GM23338 (cell line): ENCODE measurements at regions not wholly inside any gene's neighbourhood (a gene's known extent, or its start where the extent isn't known, plus 50 kb on each side); places are given as distances from the start of the nearest gene placed in this dataset.

Experiments used
- ATAC-seq: fragments of 200-7000 bp; cut with Tn5 transposase; 3 replicates; pipeline ENCODE4 v1.9.1; 2020
- DNase-seq: peaks from one replicate; pipeline ENCODE4 v3.0.0-alpha.2; 2015; ENCODE audit warnings: low spot score
- H2AFZ ChIP-seq: fragments of 200-600 bp; sonication (generic); 2 replicates; pipeline ENCODE4 v1.8.0; 2016; ENCODE audit warnings: antibody characterized with exemption, mild to moderate bottlenecking, moderate library complexity
- H3F3A ChIP-seq: fragments of 200-600 bp; sonication (generic); replicated peaks from 2 replicates; pipeline ENCODE4 v1.8.0; 2017; ENCODE audit warnings: antibody characterized with exemption, mixed run types, low read depth
- H3K27ac ChIP-seq: fragments of 200-600 bp; sonication (generic); 2 replicates; pipeline ENCODE4 v1.6.1; 2016; ENCODE audit warnings: low read depth
- H3K27me3 ChIP-seq: fragments of 200-600 bp; sonication (generic); 2 replicates; pipeline ENCODE4 v1.8.0; 2016; ENCODE audit warnings: mild to moderate bottlenecking, mixed run types, moderate library complexity; ENCODE audit not compliant: insufficient read depth
- H3K36me3 ChIP-seq: fragments of 200-600 bp; sonication (generic); 2 replicates; pipeline ENCODE4 v1.8.0; 2016; ENCODE audit warnings: mild to moderate bottlenecking; ENCODE audit not compliant: insufficient read depth
- H3K4me1 ChIP-seq: fragments of 200-600 bp; sonication (generic); 2 replicates; pipeline ENCODE4 v1.8.0; 2016; ENCODE audit warnings: mild to moderate bottlenecking, moderate library complexity; ENCODE audit not compliant: insufficient read depth
- H3K4me2 ChIP-seq: fragments of 200-600 bp; sonication (generic); 2 replicates; pipeline ENCODE4 v1.7.1; 2017; ENCODE audit warnings: mixed run types
- H3K4me3 ChIP-seq: fragments of 200-600 bp; sonication (generic); 2 replicates; pipeline ENCODE4 v1.6.1; 2016; ENCODE audit warnings: mixed run types
- H3K79me2 ChIP-seq: fragments of 200-600 bp; sonication (generic); replicated peaks from 2 replicates; pipeline ENCODE4 v1.8.0; 2017; ENCODE audit warnings: mild to moderate bottlenecking; ENCODE audit not compliant: insufficient read depth
- H3K9me2 ChIP-seq: fragments of 200-600 bp; sonication (generic); 2 replicates; pipeline ENCODE4 v1.8.0; 2017; ENCODE audit not compliant: insufficient read depth
- H4K20me1 ChIP-seq: fragments of 200-600 bp; sonication (generic); replicated peaks from 2 replicates; pipeline ENCODE4 v1.8.0; 2017; ENCODE audit warnings: mild to moderate bottlenecking; ENCODE audit not compliant: insufficient read depth
- H3K27ac Mint-ChIP-seq: 2 replicates; pipeline ENCODE4 v1.8.0; 2020; ENCODE audit warnings: inconsistent platforms, mild to moderate bottlenecking, moderate library complexity, mixed read lengths
- H3K27me3 Mint-ChIP-seq: 3 replicates; pipeline ENCODE4 v1.8.0; 2022; ENCODE audit warnings: low read depth, mild to moderate bottlenecking, moderate library complexity, mixed read lengths, inconsistent platforms; ENCODE audit not compliant: insufficient read depth, poor library complexity
- H3K36me3 Mint-ChIP-seq: 3 replicates; pipeline ENCODE4 v1.8.0; 2021; ENCODE audit warnings: low read depth, mild to moderate bottlenecking, inconsistent platforms, moderate library complexity, mixed read lengths
- H3K4me1 Mint-ChIP-seq: 3 replicates; pipeline ENCODE4 v1.8.0; 2020; ENCODE audit warnings: mild to moderate bottlenecking, inconsistent platforms, mixed read lengths
- H3K4me3 Mint-ChIP-seq: 3 replicates; pipeline ENCODE4 v1.8.0; 2021; ENCODE audit warnings: moderate library complexity, mild to moderate bottlenecking, inconsistent platforms, mixed read lengths
- H3K9me3 Mint-ChIP-seq: 3 replicates; pipeline ENCODE4 v1.8.0; 2020; ENCODE audit warnings: moderate library complexity, mild to moderate bottlenecking, inconsistent platforms, mixed read lengths
- CREB1 ChIP-seq: fragments of 250-450 bp; sonication (Bioruptor Pico); IDR thresholded peaks from 2 replicates; pipeline ENCODE4 v1.5.0; 2020; ENCODE audit warnings: low read depth, mild to moderate bottlenecking, moderate library complexity
- EZH2 ChIP-seq: fragments of 200-600 bp; sonication (generic); IDR thresholded peaks from one replicate; pipeline ENCODE4 v1.8.0; 2017; ENCODE audit warnings: antibody characterized with exemption, mild to moderate bottlenecking, low read depth; ENCODE audit not compliant: unreplicated experiment
- EZH2phosphoT487 ChIP-seq: fragments of 200-600 bp; sonication (generic); IDR thresholded peaks from one replicate; pipeline ENCODE4 v1.8.1; 2018; ENCODE audit warnings: antibody characterized with exemption; ENCODE audit not compliant: unreplicated experiment
- NANOG ChIP-seq: IDR thresholded peaks from 2 replicates; pipeline ENCODE4 v1.6.1; 2016; ENCODE audit warnings: antibody characterized with exemption, borderline replicate concordance
- POLR2AphosphoS5 ChIP-seq: IDR thresholded peaks from 2 replicates; pipeline ENCODE4 v1.6.1; 2016; ENCODE audit warnings: antibody characterized with exemption, low read depth
- STAT1 ChIP-seq: IDR thresholded peaks from one replicate; pipeline ENCODE4 v1.6.1; 2016; ENCODE audit warnings: antibody characterized with exemption; ENCODE audit not compliant: unreplicated experiment
- ZNF114 ChIP-seq: fragments of 250-450 bp; sonication (Bioruptor Pico); IDR thresholded peaks from 2 replicates; pipeline ENCODE4 v1.5.0; 2020; ENCODE audit warnings: mild to moderate bottlenecking, moderate library complexity
- ZNF331 ChIP-seq: fragments of 250-450 bp; sonication (Bioruptor Pico); IDR thresholded peaks from 2 replicates; pipeline ENCODE4 v1.5.0; 2020; ENCODE audit warnings: low read depth, mild to moderate bottlenecking, moderate library complexity
- TF ChIP-seq, protein P1 (sequence below): IDR thresholded peaks from one replicate; pipeline ENCODE4 v1.6.1; 2018; ENCODE audit warnings: antibody characterized with exemption; ENCODE audit not compliant: unreplicated experiment
- TF ChIP-seq, protein P2 (sequence below), 2 experiments: fragments of 200-600 bp in 1 of 2; sonication (generic) in 1 of 2; conservative IDR thresholded peaks; 2 replicates each; pipeline versions ENCODE4 v1.5.1 to v1.6.1; 2016 to 2017; ENCODE audit warnings: antibody characterized with exemption in 2 of 2, low read depth in 2 of 2, mild to moderate bottlenecking in 2 of 2, moderate library complexity in 1 of 2
- TF ChIP-seq, protein P3 (sequence below): IDR thresholded peaks from 2 replicates; pipeline ENCODE4 v1.6.1; 2016; ENCODE audit warnings: antibody characterized with exemption

DNA sequence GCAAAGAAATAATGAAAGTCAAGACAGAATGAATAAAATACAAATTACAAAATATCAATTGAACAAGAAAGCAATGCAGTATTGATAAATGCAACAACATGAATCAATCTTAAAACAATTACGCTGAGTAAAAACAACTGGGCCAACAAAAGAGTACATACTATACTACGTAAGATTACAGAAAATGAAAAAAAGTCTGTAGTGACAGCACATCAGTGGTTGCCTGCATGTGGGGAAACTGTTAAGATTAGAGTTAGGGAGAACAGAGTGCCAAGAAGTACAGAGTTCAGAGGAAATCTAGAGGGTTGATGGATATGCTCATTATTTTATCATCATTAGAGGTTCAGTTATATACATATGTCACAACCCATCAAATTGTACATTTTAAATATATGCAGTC, 706.6 kb upstream of the ACO1 start:
- H2AFZ ChIP-seq: no peak overlapping the region
- no peaks in the 10 kb centered on the region for H3K4me1 ChIP-seq
- no peaks in the 10 kb centered on the region for H3K9me2 ChIP-seq
- Mint-ChIP-seq H3K9me3 (no peaks in the 10 kb centered on the region), H3K4me1 (no peaks in the 10 kb centered on the region), H3K4me3 (no peak overlapping the region), H3K27ac (no peak overlapping the region), H3K36me3 (no peaks in the 10 kb centered on the region), H3K27me3 (no peaks in the 10 kb centered on the region)
- H4K20me1 ChIP-seq: no peaks in the 10 kb centered on the region
- no peak for ATAC-seq
- DNase-seq: no peak
- H3K79me2 ChIP-seq: no peaks in the 10 kb centered on the region
- no peaks in the 10 kb centered on the region for H3K36me3 ChIP-seq
- no peaks in the 10 kb centered on the region for H3F3A ChIP-seq
- H3K4me3 ChIP-seq: no peak overlapping the region
- H3K4me2 ChIP-seq: no peak overlapping the region
- no peaks in the 10 kb centered on the region for H3K27me3 ChIP-seq
- no peak overlapping the region for H3K27ac ChIP-seq
- TF ChIP-seq ZNF331 (CRISPR knock-in tag) (no peak), POLR2AphosphoS5 (no peak), EZH2phosphoT487 (no peak)

DNA sequence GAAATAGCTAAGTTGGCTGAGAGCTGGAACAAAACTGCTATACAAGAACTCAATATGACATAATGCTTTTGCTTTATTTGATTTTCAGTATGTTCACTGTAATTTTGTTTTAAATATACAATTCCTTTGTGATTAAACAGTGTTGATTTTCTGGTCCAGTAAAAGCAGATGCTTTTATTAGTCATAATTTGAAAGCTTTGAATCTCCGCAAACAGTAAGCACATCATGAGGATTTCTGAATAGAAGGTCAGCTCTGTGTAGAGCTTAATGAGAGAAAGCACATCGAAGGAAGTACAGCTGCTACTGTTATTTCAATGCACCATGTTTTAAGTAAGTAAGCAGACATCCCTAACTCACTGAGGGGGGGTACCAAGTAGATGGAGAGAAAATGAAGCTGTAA, 701.3 kb upstream of the ACO1 start:
- no peak for DNase-seq
- Histone ChIP-seq H3K36me3 (no peaks in the 10 kb centered on the region), H3K9me2 (no peaks in the 10 kb centered on the region), H3K27ac (no peak overlapping the region), H3F3A (no peaks in the 10 kb centered on the region), H3K4me3 (no peak overlapping the region), H3K27me3 (no peaks in the 10 kb centered on the region), H3K79me2 (no peaks in the 10 kb centered on the region), H4K20me1 (no peaks in the 10 kb centered on the region), H3K4me2 (no peak overlapping the region), H3K4me1 (no peaks in the 10 kb centered on the region), H2AFZ (no peak overlapping the region)
- Mint-ChIP-seq H3K9me3 (peaks cover 3% of the 10 kb centered on the region; the same call in 1 of the 3 replicates), H3K27me3 (no peaks in the 10 kb centered on the region), H3K4me3 (no peak overlapping the region), H3K4me1 (no peaks in the 10 kb centered on the region), H3K36me3 (no peaks in the 10 kb centered on the region), H3K27ac (no peak overlapping the region)
- TF ChIP-seq STAT1 (no peak), NANOG (no peak)
- no peak for ATAC-seq

DNA sequence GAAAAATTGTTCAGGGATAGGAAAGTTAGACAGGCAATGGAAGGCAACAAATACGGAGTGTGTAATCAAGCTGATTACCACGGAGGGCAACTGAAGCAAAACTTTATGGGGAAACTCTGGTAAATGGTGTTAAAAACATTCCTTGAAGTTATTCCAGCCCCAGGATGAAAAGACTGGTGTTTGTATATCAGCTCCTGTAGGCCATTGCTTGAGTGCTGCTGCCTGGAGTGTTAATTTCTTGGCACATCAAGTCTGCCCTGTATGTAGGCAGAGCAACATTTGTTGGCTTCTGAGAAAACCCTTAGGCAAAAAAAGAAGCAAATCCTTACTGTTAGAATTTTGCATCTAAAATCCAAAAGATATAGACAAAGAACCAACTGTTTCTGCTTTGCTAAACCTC, 686.5 kb upstream of the ACO1 start:
- Histone ChIP-seq H2AFZ (no peak overlapping the region), H3K4me2 (no peak overlapping the region), H3K4me1 (no peaks in the 10 kb centered on the region), H3K27ac (no peak overlapping the region), H3K27me3 (no peaks in the 10 kb centered on the region), H4K20me1 (no peaks in the 10 kb centered on the region), H3K79me2 (no peaks in the 10 kb centered on the region), H3F3A (no peaks in the 10 kb centered on the region), H3K36me3 (no peaks in the 10 kb centered on the region), H3K9me2 (peaks cover 3% of the 10 kb centered on the region; the same call in 1 of the 2 replicates), H3K4me3 (no peak overlapping the region)
- no peak for DNase-seq
- Mint-ChIP-seq H3K9me3 (no peaks in the 10 kb centered on the region; the same call in 2 of the 3 replicates), H3K36me3 (no peaks in the 10 kb centered on the region), H3K27ac (no peak overlapping the region), H3K27me3 (no peaks in the 10 kb centered on the region), H3K4me1 (no peaks in the 10 kb centered on the region), H3K4me3 (no peak overlapping the region)
- no peak for ATAC-seq
- no peak for TF ChIP-seq STAT1
- TF ChIP-seq, protein P1, sequence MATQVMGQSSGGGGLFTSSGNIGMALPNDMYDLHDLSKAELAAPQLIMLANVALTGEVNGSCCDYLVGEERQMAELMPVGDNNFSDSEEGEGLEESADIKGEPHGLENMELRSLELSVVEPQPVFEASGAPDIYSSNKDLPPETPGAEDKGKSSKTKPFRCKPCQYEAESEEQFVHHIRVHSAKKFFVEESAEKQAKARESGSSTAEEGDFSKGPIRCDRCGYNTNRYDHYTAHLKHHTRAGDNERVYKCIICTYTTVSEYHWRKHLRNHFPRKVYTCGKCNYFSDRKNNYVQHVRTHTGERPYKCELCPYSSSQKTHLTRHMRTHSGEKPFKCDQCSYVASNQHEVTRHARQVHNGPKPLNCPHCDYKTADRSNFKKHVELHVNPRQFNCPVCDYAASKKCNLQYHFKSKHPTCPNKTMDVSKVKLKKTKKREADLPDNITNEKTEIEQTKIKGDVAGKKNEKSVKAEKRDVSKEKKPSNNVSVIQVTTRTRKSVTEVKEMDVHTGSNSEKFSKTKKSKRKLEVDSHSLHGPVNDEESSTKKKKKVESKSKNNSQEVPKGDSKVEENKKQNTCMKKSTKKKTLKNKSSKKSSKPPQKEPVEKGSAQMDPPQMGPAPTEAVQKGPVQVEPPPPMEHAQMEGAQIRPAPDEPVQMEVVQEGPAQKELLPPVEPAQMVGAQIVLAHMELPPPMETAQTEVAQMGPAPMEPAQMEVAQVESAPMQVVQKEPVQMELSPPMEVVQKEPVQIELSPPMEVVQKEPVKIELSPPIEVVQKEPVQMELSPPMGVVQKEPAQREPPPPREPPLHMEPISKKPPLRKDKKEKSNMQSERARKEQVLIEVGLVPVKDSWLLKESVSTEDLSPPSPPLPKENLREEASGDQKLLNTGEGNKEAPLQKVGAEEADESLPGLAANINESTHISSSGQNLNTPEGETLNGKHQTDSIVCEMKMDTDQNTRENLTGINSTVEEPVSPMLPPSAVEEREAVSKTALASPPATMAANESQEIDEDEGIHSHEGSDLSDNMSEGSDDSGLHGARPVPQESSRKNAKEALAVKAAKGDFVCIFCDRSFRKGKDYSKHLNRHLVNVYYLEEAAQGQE: no peak
- TF ChIP-seq EZH2phosphoT487: no peak
- no peak for TF ChIP-seq ZNF114 (CRISPR knock-in tag)
- TF ChIP-seq, protein P2, sequence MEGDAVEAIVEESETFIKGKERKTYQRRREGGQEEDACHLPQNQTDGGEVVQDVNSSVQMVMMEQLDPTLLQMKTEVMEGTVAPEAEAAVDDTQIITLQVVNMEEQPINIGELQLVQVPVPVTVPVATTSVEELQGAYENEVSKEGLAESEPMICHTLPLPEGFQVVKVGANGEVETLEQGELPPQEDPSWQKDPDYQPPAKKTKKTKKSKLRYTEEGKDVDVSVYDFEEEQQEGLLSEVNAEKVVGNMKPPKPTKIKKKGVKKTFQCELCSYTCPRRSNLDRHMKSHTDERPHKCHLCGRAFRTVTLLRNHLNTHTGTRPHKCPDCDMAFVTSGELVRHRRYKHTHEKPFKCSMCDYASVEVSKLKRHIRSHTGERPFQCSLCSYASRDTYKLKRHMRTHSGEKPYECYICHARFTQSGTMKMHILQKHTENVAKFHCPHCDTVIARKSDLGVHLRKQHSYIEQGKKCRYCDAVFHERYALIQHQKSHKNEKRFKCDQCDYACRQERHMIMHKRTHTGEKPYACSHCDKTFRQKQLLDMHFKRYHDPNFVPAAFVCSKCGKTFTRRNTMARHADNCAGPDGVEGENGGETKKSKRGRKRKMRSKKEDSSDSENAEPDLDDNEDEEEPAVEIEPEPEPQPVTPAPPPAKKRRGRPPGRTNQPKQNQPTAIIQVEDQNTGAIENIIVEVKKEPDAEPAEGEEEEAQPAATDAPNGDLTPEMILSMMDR (conservative IDR thresholded peaks at IDR 0.05; ENCODE audit: low read depth in 2 of 2): no peak
- TF ChIP-seq, protein P3, sequence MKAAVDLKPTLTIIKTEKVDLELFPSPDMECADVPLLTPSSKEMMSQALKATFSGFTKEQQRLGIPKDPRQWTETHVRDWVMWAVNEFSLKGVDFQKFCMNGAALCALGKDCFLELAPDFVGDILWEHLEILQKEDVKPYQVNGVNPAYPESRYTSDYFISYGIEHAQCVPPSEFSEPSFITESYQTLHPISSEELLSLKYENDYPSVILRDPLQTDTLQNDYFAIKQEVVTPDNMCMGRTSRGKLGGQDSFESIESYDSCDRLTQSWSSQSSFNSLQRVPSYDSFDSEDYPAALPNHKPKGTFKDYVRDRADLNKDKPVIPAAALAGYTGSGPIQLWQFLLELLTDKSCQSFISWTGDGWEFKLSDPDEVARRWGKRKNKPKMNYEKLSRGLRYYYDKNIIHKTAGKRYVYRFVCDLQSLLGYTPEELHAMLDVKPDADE: no peak
- TF ChIP-seq POLR2AphosphoS5: no peak
- TF ChIP-seq EZH2: no peak
- TF ChIP-seq CREB1 (CRISPR knock-in tag): no peak
- TF ChIP-seq NANOG: no peak
